A673 (cell line): ENCODE measurements at regions not wholly inside any gene's neighbourhood (a gene's known extent, or its start where the extent isn't known, plus 50 kb on each side); places are given as distances from the start of the nearest gene placed in this dataset.

ENCODE experiments used
- BruUV-seq: library from RNA; stranded (reverse); fragments of 400-500 nt; replicated peaks from 2 replicates; lab custom pipeline; 2021; lab: Mats Ljungman, UMichigan
- CTCF ChIA-PET: fragments of 300-600 bp; sonication (Branson Sonifier 250); formaldehyde crosslinking; loops from one replicate; lab custom pipeline; 2022; ENCODE audit warnings: antibody characterized with exemption; lab: Charles Lee
- POLR2A ChIA-PET: fragments of 300-600 bp; sonication (Branson Sonifier 250); formaldehyde crosslinking; loops from one replicate; lab custom pipeline; 2022; ENCODE audit warnings: antibody characterized with exemption; ENCODE audit not compliant: low non-redundant PET; lab: Charles Lee
- DNase-seq: peaks from one replicate; pipeline ENCODE4 v3.0.0-alpha.2; 2015; ENCODE audit warnings: low spot score
- H3K27ac ChIP-seq: fragments of 200-600 bp; sonication (generic); 2 replicates; pipeline ENCODE4 v1.5.1; 2016; ENCODE audit warnings: mixed run types, low read depth, mild to moderate bottlenecking, mixed read lengths, antibody characterized with exemption, low read length; ENCODE audit not compliant: poor library complexity, severe bottlenecking
- H3K27me3 ChIP-seq: fragments of 200-600 bp; sonication (generic); replicated peaks from 2 replicates; pipeline ENCODE4 v1.6.1; 2017; ENCODE audit warnings: mixed run types, low read depth, mild to moderate bottlenecking, mixed read lengths, antibody characterized with exemption, low read length; ENCODE audit not compliant: insufficient read depth, poor library complexity
- H3K36me3 ChIP-seq: fragments of 200-600 bp; sonication (generic); 2 replicates; pipeline ENCODE4 v1.6.1; 2016; ENCODE audit warnings: mixed run types, mild to moderate bottlenecking, mixed read lengths, antibody characterized with exemption, low read length; ENCODE audit not compliant: insufficient read depth, poor library complexity, severe bottlenecking
- H3K4me1 ChIP-seq: fragments of 200-600 bp; sonication (generic); 2 replicates; pipeline ENCODE4 v1.6.1; 2017; ENCODE audit warnings: mixed run types, mild to moderate bottlenecking, mixed read lengths, antibody characterized with exemption, low read length; ENCODE audit not compliant: insufficient read depth, poor library complexity, severe bottlenecking
- H3K4me3 ChIP-seq: fragments of 200-600 bp; sonication (generic); 2 replicates; pipeline ENCODE4 v1.5.1; 2016; ENCODE audit warnings: low read depth, mixed run types, mild to moderate bottlenecking, mixed read lengths, low read length; ENCODE audit not compliant: poor library complexity, severe bottlenecking
- H3K9me3 ChIP-seq: fragments of 200-600 bp; sonication (generic); 2 replicates; pipeline ENCODE4 v1.6.1; 2016; ENCODE audit warnings: mixed run types, low read depth, mild to moderate bottlenecking, mixed read lengths, antibody characterized with exemption, low read length; ENCODE audit not compliant: poor library complexity, severe bottlenecking
- EZH2 ChIP-seq: fragments of 200-600 bp; sonication (generic); IDR thresholded peaks from 2 replicates; pipeline ENCODE4 v1.6.1; 2017; ENCODE audit warnings: borderline replicate concordance, low read depth, mild to moderate bottlenecking, mixed read lengths, antibody characterized with exemption, low read length; ENCODE audit not compliant: poor library complexity, severe bottlenecking
- intact Hi-C: fragments of 100-400 bp; cut with micrococcal nuclease; formaldehyde crosslinking; loops from one replicate; pipeline ENCODE4 v1.10.0; 2022; ENCODE audit not compliant: unreplicated experiment
- TF ChIP-seq, protein P1 (sequence below): fragments of 300-800, 200-600 bp; sonication (generic); conservative IDR thresholded peaks from 2 replicates; pipeline ENCODE4 v1.5.1; 2017; ENCODE audit warnings: low read depth, mild to moderate bottlenecking, antibody characterized with exemption, low read length, moderate library complexity, mixed read lengths

DNA sequence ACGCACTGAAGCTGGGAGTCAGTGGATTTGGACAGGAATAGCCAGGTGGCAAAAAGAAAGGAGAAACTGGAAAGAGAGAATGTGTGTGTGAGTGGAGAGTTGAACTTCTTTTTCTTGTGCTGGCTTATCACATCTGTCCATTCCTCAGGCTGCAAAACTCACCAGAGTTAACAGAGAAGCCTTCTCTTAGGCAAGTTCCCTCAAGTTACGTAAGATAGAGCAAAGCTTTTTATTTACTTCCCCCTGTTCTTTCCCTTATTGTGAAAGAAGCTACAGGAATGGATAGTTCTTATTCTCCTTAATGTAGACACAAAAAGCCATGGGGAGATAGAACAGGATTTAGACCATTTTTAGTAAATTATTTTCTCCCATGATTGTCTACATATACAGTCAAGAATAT is 188.6 kb downstream of the BMP2 start:
- TF ChIP-seq, protein P1, sequence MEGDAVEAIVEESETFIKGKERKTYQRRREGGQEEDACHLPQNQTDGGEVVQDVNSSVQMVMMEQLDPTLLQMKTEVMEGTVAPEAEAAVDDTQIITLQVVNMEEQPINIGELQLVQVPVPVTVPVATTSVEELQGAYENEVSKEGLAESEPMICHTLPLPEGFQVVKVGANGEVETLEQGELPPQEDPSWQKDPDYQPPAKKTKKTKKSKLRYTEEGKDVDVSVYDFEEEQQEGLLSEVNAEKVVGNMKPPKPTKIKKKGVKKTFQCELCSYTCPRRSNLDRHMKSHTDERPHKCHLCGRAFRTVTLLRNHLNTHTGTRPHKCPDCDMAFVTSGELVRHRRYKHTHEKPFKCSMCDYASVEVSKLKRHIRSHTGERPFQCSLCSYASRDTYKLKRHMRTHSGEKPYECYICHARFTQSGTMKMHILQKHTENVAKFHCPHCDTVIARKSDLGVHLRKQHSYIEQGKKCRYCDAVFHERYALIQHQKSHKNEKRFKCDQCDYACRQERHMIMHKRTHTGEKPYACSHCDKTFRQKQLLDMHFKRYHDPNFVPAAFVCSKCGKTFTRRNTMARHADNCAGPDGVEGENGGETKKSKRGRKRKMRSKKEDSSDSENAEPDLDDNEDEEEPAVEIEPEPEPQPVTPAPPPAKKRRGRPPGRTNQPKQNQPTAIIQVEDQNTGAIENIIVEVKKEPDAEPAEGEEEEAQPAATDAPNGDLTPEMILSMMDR, result no peak
- TF ChIP-seq EZH2, result no peak
- Histone ChIP-seq H3K9me3 (peaks cover 10% of the 10 kb centered on the region), H3K4me3 (no peak overlapping the region), H3K27me3 (no peaks in the 10 kb centered on the region), H3K27ac (no peak overlapping the region), H3K4me1 (no peaks in the 10 kb centered on the region), H3K36me3 (no peaks in the 10 kb centered on the region)
- ChIA-PET POLR2A (no interaction called here), CTCF (no interaction called here)
- DNase-seq, result no peak
- intact Hi-C loops, result no loop called here
- BruUV-seq, result no TSS peak

- ChIA-PET CTCF (no interaction called here), POLR2A (no interaction called here)
- no peaks in the 10 kb centered on the region for H3K4me1 ChIP-seq
- H3K4me3 ChIP-seq, result no peak overlapping the region
- TF ChIP-seq EZH2, result no peak
- TF ChIP-seq, protein P1, result no peak
- H3K27ac ChIP-seq, result no peak overlapping the region
- H3K36me3 ChIP-seq, result no peaks in the 10 kb centered on the region
- no peaks in the 10 kb centered on the region for H3K27me3 ChIP-seq
- DNase-seq, result no peak
- intact Hi-C loops, result no loop called here
- BruUV-seq, result no TSS peak
- peaks cover 10% of the 10 kb centered on the region for H3K9me3 ChIP-seq
These were observed 189.1 kb downstream of the BMP2 start for GRCh38 chr20:6956574-6956973.

DNA sequence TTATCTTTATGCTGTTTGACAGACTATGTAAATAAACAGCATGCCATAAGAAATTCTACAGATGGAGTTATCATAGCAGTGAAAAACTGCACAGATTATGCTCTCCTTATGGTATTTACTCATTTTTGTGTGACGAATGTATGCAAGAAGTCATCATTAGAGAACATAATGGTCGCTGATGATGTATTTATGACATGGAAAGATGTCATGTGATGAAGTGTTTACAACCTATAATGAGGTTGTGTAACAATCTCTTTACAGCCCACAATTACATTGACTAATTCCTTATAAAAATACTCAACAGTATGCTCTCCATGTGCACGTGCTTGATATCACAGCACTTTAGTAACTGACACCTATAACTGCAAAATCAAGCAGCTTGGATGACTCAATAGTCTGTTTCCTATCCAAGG is 192.4 kb downstream of the BMP2 start:
- ChIA-PET CTCF (no interaction called here), POLR2A (no interaction called here)
- H3K9me3 ChIP-seq, result peaks cover 15% of the 10 kb centered on the region
- no peak overlapping the region for H3K27ac ChIP-seq
- BruUV-seq, result no TSS peak
- H3K36me3 ChIP-seq, result no peaks in the 10 kb centered on the region
- no peaks in the 10 kb centered on the region for H3K27me3 ChIP-seq
- H3K4me3 ChIP-seq, result no peak overlapping the region
- no peak for TF ChIP-seq EZH2
- TF ChIP-seq, protein P1, result no peak
- no peaks in the 10 kb centered on the region for H3K4me1 ChIP-seq
- intact Hi-C loops, result no loop called here
- DNase-seq, result no peak
